ENCODE measurements at regions not wholly inside any gene's neighbourhood (a gene's known extent, or its start where the extent isn't known, plus 50 kb on each side); places are given as distances from the start of the nearest gene placed in this dataset.

DNA sequence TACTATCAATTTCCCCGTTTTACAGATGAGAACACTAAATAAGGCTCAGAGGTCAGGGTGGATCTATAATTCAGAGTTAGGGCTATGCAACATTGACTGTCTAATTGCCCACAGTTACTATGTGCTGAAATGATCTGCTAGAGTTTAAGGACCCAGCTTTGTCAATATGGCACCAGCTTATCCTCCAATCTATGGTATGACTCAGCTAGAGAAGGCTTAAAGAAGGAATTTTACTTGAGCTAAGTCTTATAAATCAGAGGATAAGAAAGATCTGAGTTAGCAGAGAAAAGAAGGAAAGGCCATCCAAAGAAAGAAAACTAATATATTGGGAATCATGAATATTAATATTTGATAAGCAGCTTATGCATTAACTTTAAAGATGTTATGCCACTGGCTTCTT lies 78.1 kb downstream of the ASB9 start:
- H3F3A ChIP-seq (ENCODE audit: low read depth): no peaks in the 10 kb centered on the region
- no peaks in the 10 kb centered on the region for H3K9me2 ChIP-seq (replicated peaks; ENCODE audit: low read depth, low read length)
- H3K4me1 ChIP-seq (ENCODE audit: insufficient read depth, low read length, poor library complexity, severe bottlenecking): no peaks in the 10 kb centered on the region
- H3K27me3 ChIP-seq (ENCODE audit: insufficient read depth, low read length, poor library complexity, severe bottlenecking): no peaks in the 10 kb centered on the region
- no peaks in the 10 kb centered on the region for H4K20me1 ChIP-seq (ENCODE audit: insufficient read depth, low read length, poor library complexity, severe bottlenecking)
- H3K9me3 ChIP-seq (ENCODE audit: insufficient read depth, low read depth, low read length): no peaks in the 10 kb centered on the region
- no peak overlapping the region for H3K4me3 ChIP-seq (ENCODE audit: low read length, poor library complexity, severe bottlenecking)
- no peak overlapping the region for H3K4me2 ChIP-seq (ENCODE audit: low read depth, low read length, poor library complexity, severe bottlenecking)
- no peaks in the 10 kb centered on the region for H3K36me3 ChIP-seq (ENCODE audit: insufficient read depth, low read length)
- H3K79me2 ChIP-seq (ENCODE audit: insufficient read depth, low read length): no peaks in the 10 kb centered on the region
- TF ChIP-seq EZH2phosphoT487 (IDR thresholded peaks at IDR 0.05; ENCODE audit: borderline replicate concordance): no peak
- TF ChIP-seq, protein P1, sequence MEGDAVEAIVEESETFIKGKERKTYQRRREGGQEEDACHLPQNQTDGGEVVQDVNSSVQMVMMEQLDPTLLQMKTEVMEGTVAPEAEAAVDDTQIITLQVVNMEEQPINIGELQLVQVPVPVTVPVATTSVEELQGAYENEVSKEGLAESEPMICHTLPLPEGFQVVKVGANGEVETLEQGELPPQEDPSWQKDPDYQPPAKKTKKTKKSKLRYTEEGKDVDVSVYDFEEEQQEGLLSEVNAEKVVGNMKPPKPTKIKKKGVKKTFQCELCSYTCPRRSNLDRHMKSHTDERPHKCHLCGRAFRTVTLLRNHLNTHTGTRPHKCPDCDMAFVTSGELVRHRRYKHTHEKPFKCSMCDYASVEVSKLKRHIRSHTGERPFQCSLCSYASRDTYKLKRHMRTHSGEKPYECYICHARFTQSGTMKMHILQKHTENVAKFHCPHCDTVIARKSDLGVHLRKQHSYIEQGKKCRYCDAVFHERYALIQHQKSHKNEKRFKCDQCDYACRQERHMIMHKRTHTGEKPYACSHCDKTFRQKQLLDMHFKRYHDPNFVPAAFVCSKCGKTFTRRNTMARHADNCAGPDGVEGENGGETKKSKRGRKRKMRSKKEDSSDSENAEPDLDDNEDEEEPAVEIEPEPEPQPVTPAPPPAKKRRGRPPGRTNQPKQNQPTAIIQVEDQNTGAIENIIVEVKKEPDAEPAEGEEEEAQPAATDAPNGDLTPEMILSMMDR (conservative IDR thresholded peaks at IDR 0.05; ENCODE audit: low read length): no peak
- no peak overlapping the region for H3K9ac ChIP-seq (ENCODE audit: low read depth, low read length, poor library complexity, severe bottlenecking)
- no peak overlapping the region for H2AFZ ChIP-seq (ENCODE audit: low read length)

DNA sequence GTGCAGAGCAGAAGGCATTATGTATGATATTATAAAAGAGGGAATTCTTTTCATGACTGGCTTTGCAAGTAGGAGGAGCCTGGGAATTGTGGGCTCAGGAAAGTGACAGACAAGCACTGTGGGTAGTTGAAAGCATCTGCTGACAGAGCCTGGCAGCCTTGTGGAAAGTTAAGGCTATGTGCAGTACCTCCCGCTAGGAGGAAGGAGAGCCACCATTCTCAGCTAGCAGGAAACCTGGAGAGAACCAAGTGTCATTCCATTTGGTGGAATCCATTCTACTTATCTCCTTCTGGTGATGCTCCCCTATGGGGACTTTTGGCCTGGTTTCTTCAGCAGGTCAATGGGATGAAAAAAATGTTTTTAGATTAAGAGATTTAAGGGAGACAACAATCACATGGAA lies 81.8 kb downstream of the ASB9 start:
- Histone ChIP-seq H3K27me3 (ENCODE audit: insufficient read depth, low read length, poor library complexity, severe bottlenecking) (no peaks in the 10 kb centered on the region), H3K36me3 (ENCODE audit: insufficient read depth, low read length) (no peaks in the 10 kb centered on the region), H3K9me2 (replicated peaks; ENCODE audit: low read depth, low read length) (no peaks in the 10 kb centered on the region), H3K4me2 (ENCODE audit: low read depth, low read length, poor library complexity, severe bottlenecking) (no peak overlapping the region), H4K20me1 (ENCODE audit: insufficient read depth, low read length, poor library complexity, severe bottlenecking) (no peaks in the 10 kb centered on the region), H3K4me1 (ENCODE audit: insufficient read depth, low read length, poor library complexity, severe bottlenecking) (no peaks in the 10 kb centered on the region), H3K9me3 (ENCODE audit: insufficient read depth, low read depth, low read length) (no peaks in the 10 kb centered on the region), H3K79me2 (ENCODE audit: insufficient read depth, low read length) (no peaks in the 10 kb centered on the region), H3F3A (ENCODE audit: low read depth) (no peaks in the 10 kb centered on the region), H2AFZ (ENCODE audit: low read length) (no peak overlapping the region), H3K4me3 (ENCODE audit: low read length, poor library complexity, severe bottlenecking) (no peak overlapping the region), H3K9ac (ENCODE audit: low read depth, low read length, poor library complexity, severe bottlenecking) (no peak overlapping the region)
- TF ChIP-seq EZH2phosphoT487 (IDR thresholded peaks at IDR 0.05; ENCODE audit: borderline replicate concordance): no peak
- TF ChIP-seq, protein P1 (conservative IDR thresholded peaks at IDR 0.05; ENCODE audit: low read length): no peak

DNA sequence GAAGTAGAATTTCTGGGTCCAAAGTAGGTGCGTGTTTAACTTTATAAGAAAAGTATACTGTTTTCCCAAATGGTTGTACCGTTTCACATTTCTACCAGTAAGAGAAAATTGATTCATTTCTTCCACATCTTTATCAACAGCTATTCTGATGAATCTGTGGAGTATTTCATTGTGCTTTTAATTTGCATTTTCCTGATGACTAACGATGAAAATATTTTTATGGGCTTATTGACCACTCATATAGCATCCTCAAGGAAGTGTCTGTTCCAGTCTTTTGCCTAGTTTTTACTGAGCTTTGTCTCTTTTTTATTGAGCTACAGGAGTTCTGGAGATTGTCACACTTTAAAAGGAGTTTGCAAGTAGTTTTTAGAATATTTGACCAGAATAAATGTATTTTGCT lies 92.6 kb downstream of the ASB9 start:
- no peaks in the 10 kb centered on the region for H3K9me3 ChIP-seq (ENCODE audit: insufficient read depth, low read depth, low read length)
- H3K36me3 ChIP-seq (ENCODE audit: insufficient read depth, low read length): no peaks in the 10 kb centered on the region
- H3K4me1 ChIP-seq (ENCODE audit: insufficient read depth, low read length, poor library complexity, severe bottlenecking): no peaks in the 10 kb centered on the region
- H3K9ac ChIP-seq (ENCODE audit: low read depth, low read length, poor library complexity, severe bottlenecking): no peak overlapping the region
- no peak overlapping the region for H2AFZ ChIP-seq (ENCODE audit: low read length)
- H3F3A ChIP-seq (ENCODE audit: low read depth): no peaks in the 10 kb centered on the region
- no peak overlapping the region for H3K4me3 ChIP-seq (ENCODE audit: low read length, poor library complexity, severe bottlenecking)
- H4K20me1 ChIP-seq (ENCODE audit: insufficient read depth, low read length, poor library complexity, severe bottlenecking): no peaks in the 10 kb centered on the region
- no peak overlapping the region for H3K4me2 ChIP-seq (ENCODE audit: low read depth, low read length, poor library complexity, severe bottlenecking)
- TF ChIP-seq, protein P1 (conservative IDR thresholded peaks at IDR 0.05; ENCODE audit: low read length): no peak
- no peak for TF ChIP-seq EZH2phosphoT487 (IDR thresholded peaks at IDR 0.05; ENCODE audit: borderline replicate concordance)
- no peaks in the 10 kb centered on the region for H3K79me2 ChIP-seq (ENCODE audit: insufficient read depth, low read length)
- H3K27me3 ChIP-seq (ENCODE audit: insufficient read depth, low read length, poor library complexity, severe bottlenecking): no peaks in the 10 kb centered on the region
- no peaks in the 10 kb centered on the region for H3K9me2 ChIP-seq (replicated peaks; ENCODE audit: low read depth, low read length)

All from Loucy (cell line).